ENCODE measurements at regions not wholly inside any gene's neighbourhood (a gene's known extent, or its start where the extent isn't known, plus 50 kb on each side); places are given as distances from the start of the nearest gene placed in this dataset.
A peak's percentile ranks its signal among the peaks of the same experiment; 100 is the strongest.

GRCh38 chr12:59839514-59839913 lies 243.7 kb downstream of the SLC16A7 start:
- DNase-seq, result no peak

- no peak for DNase-seq
Observed at GRCh38 chr12:59843260-59843843, 247.5 kb downstream of the SLC16A7 start.

DNA sequence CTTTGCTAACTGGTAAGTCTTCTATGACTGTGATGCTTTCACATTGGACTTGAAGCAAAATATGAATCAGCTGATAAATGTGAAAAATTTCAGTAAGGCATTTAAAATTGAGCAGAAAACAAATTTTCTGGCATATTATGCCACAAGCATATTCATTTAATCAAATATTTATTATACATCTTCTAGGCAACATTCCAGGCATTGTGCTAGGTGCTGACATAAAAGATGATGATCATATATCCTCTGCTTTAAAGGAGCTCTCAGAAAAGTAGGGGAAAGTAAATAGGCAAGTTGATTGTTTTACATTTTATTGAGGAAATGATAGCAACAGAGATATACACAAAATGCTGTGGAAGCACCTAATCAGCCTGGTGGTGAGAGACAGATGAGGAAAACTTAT lies 248.9 kb downstream of the SLC16A7 start:
- DNase-seq, result no peak

DNA sequence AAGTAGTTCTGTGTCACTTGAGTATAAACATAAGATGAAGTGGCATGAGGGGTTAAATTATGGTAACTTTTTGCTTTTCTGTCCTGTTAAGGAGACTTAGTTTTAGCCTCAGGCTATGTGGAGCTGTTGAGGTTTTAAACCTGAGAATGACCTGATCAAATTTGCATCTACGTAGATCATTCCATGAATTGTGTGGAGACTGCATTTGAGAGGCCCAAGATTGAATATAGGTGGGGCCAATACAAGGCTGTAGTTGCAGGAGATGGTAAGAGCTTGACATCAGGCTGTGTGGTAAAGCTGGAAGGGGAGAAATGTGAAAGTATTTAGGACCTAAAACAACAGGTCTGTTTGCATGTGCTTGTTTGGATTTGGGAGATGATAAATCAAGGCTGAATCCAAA lies 249.5 kb downstream of the SLC16A7 start:
- no peak for DNase-seq

- no peak for DNase-seq
Observed at GRCh38 chr12:59847127-59847526, 251.3 kb downstream of the SLC16A7 start.

DNA sequence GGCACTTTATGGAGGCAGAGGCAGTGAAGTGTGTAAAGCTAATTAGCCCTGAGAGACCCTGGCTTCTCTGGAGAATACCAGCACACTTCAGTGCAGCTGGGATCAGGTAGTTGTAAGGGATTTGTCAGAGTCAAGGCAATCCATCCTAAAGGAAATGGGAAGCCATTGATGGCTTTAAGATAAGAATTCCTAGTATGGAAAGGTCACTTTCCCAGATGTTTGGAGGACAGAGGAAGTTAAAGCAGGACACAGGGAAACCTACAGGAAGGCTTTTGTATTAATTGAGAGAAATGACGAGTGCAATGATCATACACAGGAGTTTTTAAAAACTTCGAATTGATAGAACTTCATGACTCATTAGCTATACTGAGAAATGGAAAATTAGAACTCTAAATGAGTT lies 254.4 kb downstream of the SLC16A7 start:
- DNase-seq, result no peak

DNA sequence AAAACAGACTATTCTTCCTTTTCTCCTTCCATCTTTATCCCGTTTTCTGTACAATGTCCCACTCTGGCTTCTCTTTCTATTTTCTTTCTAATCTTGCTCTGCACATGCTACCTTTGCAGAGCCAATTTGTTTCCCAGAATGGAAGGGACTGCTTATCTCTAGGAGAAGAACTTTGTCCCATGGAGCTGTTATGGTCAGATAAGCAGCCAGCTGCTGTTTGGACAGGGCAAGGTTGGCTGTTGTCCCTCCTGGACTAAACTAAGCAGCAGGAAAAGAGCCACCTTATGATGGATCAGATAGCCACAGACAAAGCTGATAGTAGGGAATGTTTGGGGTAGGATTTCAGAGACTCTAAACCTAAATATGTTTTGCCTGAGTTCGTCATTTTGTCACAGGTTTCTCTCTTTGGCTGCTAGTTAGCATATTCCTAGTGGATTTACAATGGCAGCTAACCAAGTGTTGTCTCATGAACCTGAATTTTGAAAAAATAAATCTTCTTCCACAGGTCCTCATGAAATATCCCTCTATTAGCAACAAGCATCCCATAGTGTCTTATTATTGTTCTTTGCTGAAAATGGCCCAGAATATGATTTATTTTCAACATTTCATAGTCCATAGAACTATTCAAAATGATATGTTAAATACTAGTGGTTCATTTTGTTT lies 262.8 kb downstream of the SLC16A7 start:
- DNase-seq, result no peak

DNA sequence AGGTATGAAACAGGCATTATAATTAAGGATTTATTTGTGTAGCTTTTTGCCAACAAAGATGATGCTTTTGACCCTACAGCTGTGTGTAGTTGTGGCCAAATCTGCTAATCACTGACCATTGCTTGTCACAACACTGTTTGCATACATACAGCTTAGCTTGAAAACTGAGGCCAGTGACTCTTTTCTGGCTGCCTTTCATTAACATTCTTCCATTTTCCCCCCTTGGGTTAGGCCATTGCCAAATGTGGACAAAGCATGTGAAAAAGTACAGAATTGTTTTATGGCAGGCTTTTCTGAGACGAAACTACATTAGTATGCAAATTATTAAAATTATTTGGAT lies 263.3 kb downstream of the SLC16A7 start:
- DNase-seq, result no peak

DNA sequence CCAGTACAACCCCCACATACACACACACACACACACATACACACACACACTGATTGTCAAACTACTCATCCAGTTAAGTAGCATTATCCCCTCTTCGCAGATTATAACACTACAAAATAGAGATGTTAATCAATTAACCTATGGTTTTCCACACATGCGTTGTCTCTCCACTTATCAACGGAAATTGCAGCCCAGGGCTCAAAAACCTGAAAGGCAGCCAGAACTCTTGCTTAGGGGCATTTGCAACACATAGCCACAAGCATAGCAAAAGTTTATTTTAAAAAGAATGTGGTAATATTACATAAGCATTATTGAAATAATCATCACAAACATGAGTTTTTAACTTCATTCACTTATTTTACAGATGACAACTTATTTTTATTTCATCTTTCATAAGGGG lies 265.8 kb downstream of the SLC16A7 start:
- DNase-seq, result no peak

GRCh38 chr12:59867055-59867454 lies 271.2 kb downstream of the SLC16A7 start:
- DNase-seq, result no peak

DNA sequence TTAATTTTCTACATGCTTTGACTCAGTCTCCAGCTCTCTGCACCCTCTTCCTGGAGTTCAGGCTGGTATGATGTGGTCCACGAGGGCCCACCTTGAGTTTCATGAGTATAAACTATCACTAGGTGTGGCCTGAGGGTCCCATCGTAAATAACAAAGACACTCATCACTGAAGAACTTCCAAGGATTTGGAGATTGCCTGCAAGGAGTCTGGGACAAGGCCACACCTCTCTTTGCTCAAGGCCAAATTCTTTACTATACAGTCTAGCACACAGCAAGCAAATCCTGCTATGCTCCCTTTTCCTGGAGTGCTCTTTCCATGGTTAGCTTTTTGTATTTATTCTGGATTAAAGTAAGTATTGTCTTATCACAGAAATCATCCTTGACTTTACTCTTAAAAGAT lies 271.9 kb downstream of the SLC16A7 start:
- no peak for DNase-seq

DNA sequence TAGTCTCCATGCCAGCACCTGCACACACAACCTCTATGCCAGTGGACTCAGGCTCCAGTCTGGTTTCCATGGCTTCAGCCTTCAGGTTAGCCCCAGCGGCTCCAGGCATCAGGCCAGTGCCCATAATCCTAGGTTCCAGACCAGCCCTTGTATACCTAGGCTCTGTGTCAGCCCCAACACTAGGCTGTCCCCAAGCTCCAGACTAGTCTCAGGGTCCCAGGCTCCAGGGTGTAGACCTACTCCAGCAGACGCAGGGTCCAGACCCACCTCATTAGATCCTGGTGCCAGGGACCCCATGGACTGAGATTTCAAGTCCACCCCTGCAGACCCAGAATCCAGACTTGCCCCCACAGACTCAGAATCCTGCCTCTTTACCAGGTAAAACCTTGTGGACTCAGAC lies 275.9 kb downstream of the SLC16A7 start:
- no peak for DNase-seq

DNA sequence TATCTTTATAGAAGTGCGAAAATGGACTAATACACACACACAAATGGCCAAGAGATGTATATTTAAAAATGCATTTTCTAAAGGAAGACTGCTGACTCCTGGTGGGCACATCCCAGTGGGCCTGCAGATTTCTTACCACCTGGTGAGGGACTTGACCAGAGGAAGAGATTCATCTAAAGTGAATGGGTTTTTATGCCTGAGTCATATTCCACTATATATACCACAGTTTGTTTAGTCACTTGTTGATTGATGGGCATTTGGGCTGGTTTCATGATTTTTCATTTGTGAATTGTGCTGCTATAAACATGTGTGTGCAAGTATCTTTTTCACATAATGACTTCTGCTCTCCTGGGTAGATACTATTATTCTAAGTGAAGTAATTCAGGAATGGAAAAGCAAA lies 277.3 kb downstream of the SLC16A7 start:
- no peak for DNase-seq

GRCh38 chr12:59874781-59875180 lies 279.0 kb downstream of the SLC16A7 start:
- DNase-seq, result peak; percentile 8

- no peak for DNase-seq
Observed at GRCh38 chr12:59886131-59886733, 290.4 kb downstream of the SLC16A7 start.

DNA sequence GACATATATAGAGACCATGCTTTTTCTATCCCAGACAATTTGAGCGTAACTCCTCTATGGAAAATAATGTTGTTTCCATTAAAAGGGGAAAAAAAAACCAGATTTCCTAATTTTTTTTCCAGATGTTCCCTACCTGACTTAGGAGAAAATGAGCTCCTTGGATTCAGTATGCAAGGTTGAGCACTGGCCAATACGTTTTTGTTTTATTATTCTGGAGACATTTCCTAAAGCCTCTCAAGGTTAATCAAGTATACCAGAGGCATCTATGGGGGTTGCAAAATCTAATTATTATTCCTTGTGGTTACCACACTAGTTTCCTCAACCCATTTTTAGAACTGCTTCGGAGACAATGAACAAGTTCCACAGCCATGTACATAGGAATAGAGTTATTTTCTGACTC lies 291.3 kb downstream of the SLC16A7 start:
- DNase-seq, result no peak

DNA sequence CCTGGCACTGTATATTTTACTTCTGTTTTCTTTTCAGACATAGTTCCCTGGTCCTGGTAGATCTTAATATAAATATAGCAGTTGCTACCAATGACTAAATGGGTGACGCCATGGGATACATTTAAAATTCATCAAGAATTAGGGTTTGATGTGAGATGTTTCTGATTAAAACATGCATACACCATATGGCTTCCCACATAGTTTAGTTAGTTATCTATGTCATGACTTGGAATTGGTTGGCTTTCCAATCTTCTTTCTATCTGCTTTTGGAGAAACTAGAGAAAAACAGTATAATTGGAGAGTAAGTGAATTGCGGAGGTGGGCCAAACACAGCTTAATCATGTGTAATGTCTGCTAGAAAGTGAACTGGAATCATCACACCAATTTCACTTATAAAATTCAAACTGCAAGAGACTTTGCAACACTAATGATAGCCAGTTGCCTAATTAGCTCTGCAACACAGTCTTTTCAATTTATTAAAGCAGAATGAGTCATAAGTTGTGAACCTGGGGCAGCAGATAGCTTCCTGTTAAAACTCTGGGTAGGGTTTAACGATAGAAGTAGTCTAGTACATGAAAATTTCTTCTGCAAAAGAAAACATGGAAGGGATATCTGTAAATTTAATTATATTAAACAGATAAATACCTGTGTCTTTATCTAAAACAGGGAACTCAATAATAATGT lies 295.2 kb downstream of the SLC16A7 start:
- DNase-seq, result no peak

DNA sequence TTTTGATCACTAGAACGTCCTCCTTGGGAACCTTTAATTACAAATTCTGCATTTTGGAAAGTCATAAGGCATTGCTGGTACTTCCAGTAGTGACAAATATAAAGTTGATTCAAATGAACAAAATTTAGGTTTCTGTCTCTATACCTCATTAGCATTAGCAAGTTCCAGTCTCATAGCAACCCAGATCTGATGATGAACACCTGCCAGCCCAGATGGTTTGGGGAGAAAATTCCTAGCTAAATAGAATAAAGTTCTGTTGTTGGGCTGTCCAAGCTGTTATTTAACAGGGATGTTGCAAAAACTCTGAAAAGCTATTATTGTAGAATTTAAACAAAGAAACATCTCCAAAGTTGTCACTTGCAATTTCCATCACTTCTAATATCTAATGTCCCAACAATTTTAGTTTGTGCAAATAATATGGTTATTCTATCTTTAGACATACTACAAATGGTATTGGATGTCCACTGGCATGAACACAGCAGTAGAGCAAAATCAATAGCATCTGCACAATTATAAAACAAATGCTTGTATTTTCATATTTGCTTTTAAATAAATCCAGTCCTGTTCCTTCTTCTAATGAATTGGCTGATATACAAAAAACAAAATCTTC lies 299.4 kb downstream of the SLC16A7 start:
- no peak for DNase-seq

GRCh38 chr12:59904874-59905521 lies 309.2 kb downstream of the SLC16A7 start:
- DNase-seq, result no peak

GRCh38 chr12:59911516-59911915 lies 315.7 kb downstream of the SLC16A7 start:
- DNase-seq, result no peak

GRCh38 chr12:59916988-59917387 lies 321.2 kb downstream of the SLC16A7 start:
- no peak for DNase-seq

- no peak for DNase-seq
Observed at GRCh38 chr12:59927032-59927431, 331.2 kb downstream of the SLC16A7 start.

GRCh38 chr12:59928416-59928815 lies 332.6 kb downstream of the SLC16A7 start:
- DNase-seq, result no peak
